Umbilical cord (tissue), 1 donor: ENCODE measurements at regions not wholly inside any gene's neighbourhood (a gene's known extent, or its start where the extent isn't known, plus 50 kb on each side); places are given as distances from the start of the nearest gene placed in this dataset.
A peak's percentile ranks its signal among the peaks of the same experiment; 100 is the strongest.

Experiments
- DNase-seq: peaks from one replicate; pipeline ENCODE4 v3.0.0-alpha.2; 2015; ENCODE audit warnings: low spot score

DNA sequence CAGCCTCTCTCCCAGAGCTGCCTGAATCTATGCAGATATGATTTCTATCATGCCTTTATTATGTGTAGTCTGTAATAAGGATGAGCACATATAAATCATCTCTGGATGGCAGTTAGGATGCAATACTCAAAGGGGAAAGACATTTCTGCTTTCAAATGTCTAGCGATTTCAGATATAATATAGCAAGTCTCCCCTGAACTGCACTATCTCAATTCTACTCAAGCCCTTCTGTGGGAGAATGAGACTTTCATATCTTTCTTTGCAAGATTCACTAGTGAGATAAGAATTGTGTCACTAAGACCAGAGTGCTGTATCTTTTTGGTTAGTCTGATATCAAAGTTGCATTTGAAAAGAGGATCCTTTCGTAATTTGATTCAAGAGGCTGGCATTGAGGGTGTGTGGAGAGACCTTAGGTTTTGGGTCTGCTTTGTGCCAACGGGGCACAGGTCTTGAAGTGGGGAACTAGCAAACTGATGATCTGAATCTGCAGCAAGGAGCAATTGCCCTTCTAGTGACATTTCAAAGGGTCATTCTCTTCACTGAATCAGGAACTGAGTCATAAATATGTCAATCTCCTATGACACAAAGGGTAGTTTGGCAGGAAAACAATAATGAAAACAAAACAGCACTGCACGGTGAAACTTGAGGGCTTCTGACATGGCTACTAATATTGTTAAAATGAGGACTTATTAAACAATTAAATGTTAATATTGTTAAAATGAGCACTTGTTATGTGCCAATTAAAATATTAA is 305.5 kb upstream of the CLINT1 start:
- DNase-seq, result no peak

DNA sequence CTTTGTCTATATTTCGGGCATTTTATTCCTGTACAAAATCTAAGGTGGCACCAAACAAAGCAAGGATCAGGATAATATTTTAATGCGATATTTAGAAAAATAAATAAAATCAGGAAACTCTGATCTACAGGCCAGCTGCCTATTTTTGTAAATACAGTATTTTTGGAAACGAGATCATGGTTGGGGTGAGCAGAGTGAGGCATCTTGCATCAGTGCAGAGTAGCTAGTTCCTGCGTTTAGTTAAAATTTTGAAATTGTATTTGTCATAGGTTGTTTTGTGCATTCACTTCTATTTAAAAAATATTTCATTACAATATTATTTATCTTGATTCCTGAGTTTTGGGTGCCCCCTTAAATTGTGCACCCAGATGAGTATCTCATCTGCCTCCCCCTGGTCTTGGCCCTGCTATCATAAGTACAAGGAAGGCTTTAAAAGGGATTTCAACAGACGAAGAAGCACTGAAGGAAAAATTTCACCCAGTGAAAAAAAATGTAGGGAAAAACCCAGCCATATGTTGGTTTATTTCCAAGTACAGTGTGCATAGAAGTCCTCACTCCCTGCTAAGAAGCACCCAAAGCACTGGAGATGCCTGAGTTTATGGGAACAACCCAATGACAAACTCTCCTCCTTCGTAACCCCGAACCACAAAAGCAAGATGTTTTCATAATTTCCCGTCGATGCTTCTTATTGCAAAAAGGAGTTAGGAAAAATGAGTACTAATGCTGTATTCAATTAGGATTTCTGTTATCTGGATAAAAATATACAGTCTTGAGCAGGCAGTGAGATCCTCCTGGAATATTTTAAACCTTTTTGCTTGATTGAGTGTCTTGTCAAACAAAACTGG is 304.7 kb upstream of the CLINT1 start:
- peak; percentile 73 for DNase-seq

DNA sequence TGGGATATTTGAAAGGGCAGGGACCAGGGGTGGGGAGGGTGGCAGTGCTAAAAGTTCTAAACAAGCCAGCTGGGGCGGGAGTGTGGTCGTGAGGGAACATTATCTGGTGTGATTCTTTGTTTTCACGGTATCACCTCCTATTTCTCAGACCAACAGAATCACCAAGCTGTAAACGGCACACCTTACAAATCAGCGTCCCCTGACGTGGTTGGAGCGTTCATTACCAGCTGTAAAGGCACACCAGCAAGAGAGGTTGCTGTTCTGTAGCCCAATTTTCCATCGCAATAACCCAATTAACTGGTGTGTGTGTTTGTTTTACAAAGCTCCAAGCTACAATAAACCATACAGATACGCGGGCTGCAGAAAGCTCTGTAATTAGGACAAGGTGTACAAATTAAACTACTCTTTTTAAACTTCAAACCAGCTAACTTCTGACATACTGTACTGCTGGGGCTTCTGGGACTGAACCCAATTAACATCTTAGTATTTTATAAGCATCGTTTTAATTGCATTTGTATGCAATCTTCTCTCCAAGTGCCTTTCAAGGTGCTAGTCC is 303.6 kb upstream of the CLINT1 start:
- no peak for DNase-seq

DNA sequence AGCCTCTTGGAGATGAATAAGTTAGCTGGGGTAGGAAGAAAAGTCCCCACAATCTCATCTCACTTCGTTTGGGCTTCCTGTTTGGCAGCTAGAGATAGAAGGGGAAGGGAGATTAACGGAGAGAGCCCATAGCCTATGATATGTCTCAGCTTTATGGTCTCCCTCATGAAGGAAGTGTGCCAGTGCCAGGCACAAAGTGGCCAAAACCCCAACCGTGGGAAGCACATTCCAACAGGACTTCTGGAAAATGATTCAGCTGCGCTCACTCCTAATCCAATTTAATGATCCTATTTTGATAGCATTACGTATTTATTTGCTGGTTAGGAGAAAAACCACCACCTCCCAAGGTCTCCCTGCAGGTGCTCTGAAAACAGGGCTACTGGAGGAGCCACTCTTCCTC is 303.1 kb upstream of the CLINT1 start:
- DNase-seq, result no peak

- no peak for DNase-seq
Measured at GRCh38 chr5:158159621-158160020, 300.7 kb upstream of the CLINT1 start.

DNA sequence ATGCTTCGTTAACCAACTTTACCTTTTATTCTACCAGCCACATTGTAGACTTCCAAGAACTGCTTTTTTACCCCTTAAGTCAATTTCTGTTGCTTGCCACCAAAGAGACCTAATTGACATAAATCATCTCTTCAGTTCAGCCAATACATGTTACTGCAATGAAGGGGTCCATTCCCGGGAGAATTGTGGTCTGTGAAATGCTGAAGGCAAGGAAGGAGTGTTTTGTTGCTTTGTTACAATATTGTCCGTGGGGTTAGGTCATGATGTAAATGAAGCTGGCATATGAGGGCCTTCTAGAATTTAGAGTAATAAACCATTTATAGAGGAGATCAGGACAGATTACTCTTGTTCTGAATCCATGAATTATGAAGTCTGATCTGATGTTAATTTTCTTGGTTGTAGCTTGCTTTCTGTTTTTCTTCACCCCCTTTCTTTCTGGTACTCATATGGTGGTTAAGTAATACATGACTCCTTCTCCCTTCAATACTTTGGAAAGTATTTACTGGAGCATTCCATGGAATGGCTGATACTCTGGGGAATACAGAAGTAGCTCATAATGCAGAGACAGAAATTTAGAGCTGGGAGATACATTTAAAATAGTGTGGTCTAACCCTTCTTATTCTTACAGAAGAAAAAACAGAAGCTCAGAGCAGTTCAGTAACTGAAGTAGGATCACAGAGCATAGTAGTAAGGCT is 297.0 kb upstream of the CLINT1 start:
- no peak for DNase-seq

- no peak for DNase-seq
Measured at GRCh38 chr5:158155067-158155466, 296.1 kb upstream of the CLINT1 start.

DNA sequence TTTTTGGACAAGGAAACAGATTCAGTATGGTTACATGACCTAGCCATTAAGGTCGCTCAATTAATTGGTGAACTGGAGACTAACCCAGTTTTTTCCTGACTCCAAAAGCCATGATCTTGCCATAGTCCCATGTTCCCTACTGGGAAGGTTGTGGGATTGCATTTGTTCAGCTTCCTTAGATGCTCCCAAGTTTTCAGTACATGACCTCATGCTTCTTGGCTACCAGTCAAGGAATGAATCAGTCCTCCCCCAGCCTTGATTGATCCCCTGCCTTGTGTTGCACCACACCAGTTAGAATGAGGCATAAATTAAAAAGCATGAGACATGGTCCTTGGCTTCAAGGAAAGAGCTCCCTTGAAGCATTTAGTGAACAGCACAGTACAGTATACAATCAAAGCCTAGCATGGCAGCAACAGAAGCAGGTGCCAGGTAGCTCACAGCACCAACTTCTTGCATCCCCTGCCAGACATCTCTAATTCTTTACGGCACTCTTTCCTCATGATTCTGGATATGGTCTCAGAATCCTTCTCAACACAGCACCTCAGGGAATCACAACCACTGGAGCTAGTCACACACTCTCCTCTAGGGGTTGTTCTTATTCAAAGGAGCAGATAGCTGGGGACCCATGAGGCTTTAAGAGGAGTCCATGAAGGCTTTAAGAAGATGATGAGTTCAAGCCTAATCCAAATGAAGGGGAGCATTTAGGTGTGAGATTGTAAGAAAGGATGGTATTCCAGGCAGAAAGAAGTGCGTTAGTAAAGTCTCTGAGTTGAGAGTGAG is 295.5 kb upstream of the CLINT1 start:
- DNase-seq, result peak; percentile 18

GRCh38 chr5:158153508-158153907 is 294.6 kb upstream of the CLINT1 start:
- no peak for DNase-seq

GRCh38 chr5:158152136-158152535 is 293.2 kb upstream of the CLINT1 start:
- DNase-seq, result no peak

DNA sequence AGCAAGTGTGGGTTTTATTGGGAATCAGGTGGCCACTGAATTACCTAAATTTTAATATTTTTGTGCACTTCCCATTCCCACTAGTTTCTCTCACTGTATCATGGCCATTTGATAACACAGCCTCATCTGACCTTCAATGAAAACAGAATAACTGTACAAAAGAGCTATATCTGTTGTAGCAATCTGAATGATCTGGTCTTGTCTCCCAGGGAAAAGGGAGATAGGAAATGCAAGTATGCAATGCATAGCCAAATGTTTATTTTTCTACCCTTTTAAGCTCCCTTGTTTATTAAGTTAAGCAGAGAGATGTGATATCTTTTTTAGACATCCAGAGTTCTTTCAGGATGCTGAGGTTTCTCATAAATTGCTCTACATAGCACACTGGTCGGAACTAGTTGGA is 288.3 kb upstream of the CLINT1 start:
- no peak for DNase-seq

GRCh38 chr5:158145827-158146226 is 286.9 kb upstream of the CLINT1 start:
- no peak for DNase-seq

DNA sequence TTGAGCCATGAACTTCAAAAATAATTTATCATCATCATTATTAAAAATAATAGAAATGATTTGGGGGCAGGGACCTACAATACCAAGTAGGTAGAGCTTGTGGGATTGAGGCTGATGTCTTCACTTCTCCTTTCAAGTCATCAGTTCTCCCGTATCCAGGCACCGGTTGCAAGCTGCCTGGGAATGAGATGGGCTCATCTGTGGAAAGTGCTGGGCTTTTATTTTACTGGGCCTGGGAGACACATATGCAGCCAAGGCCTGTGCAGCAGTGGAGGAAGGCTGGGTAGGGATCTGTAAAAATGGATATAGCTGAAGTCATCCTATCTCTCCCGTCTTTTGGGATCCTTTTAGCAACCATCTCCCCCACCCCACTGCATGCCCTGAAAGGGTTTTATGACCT is 284.1 kb upstream of the CLINT1 start:
- DNase-seq, result no peak

- no peak for DNase-seq
Measured at GRCh38 chr5:158142156-158142555, 283.2 kb upstream of the CLINT1 start.

DNA sequence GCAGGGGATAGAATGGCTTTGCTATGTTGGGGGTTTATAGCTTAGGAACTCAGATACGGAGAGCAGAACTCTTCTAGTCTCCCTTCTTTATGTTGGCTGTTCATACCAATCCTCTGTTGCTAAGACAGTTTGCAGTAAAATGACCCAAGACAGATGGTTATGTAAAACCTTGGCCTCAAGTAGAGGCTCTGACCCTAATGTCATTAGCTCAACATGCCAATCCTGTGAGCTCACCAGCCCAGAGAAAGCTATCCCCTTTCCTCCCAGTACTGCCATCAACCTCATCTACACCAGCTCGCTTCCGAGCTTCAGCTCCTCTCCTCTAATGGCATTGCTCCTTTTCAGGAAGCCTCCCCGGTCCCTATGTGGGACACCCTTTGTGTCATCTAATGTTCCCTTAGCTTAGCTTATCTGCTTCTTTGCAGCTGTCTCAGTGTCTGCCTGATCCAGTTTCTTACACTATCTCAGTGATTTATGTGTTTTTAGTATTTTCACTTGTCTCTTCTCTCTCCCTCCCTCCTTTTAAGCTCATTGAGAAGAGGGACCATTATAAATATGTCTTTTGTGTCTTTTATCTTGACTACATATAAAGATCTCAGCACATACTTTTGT is 281.3 kb upstream of the CLINT1 start:
- peak; percentile 23 for DNase-seq

- no peak for DNase-seq
Measured at GRCh38 chr5:158139161-158139560, 280.2 kb upstream of the CLINT1 start.

- DNase-seq, result no peak
Measured at GRCh38 chr5:158135682-158136179, 276.8 kb upstream of the CLINT1 start.

DNA sequence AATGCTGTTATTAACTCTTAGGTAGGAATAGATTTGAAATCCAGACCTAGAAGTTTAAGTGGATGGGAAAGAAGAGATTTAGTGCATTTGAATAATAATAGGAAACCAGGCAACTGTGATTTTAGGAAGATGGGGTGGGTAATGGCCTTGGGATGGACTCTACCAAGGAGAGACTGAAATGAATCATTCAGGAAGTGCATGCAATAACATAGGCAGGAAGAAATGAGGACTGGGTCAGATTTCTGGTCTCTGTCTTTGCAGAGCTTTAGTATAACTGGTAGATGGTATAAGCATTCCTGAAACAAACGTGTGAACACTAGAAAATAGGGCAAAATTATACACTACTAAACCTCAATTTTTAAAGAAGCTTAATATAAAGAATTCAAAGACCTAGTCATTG is 274.4 kb upstream of the CLINT1 start:
- DNase-seq, result no peak

- DNase-seq, result no peak
Measured at GRCh38 chr5:158127536-158127935, 268.6 kb upstream of the CLINT1 start.
